H1 (cell line): ENCODE measurements at regions not wholly inside any gene's neighbourhood (a gene's known extent, or its start where the extent isn't known, plus 50 kb on each side); places are given as distances from the start of the nearest gene placed in this dataset.
"Not testable (repeated sequence)": the region's sequence is repeated elsewhere in the genome, so short reads cannot be mapped to it uniquely, and the experiment has no call there.

Source experiments
- MAFK ChIP-seq: IDR thresholded peaks from 2 replicates; pipeline ENCODE4 v1.6.1; 2012; ENCODE audit warnings: low read depth, mild to moderate bottlenecking, improper control_type of control experiment, low read length
- POLR2AphosphoS5 ChIP-seq: IDR thresholded peaks from 2 replicates; pipeline ENCODE4 v1.6.1; 2011; ENCODE audit warnings: low read depth, low read length

DNA sequence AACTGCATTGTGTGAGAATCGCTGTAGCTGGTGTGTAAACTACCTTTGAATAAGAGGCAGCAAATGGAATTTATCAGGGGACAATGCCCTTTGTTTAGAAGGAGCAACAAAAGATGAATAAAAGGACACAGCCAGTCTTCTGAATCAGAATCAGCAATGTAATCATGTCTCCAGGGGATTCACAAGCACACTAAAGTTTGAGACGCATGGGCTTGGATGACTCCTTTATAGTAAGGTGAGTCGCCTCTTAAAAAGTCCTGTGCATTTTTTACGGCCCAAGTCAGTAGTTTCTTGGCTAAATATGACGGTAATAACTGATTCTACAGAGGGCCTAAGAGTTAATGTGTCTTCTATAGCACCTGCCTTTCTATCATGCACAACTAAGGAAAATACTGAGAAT is 113.6 kb upstream of the NUDT12 start:
- not testable (repeated sequence) for TF ChIP-seq POLR2AphosphoS5, MAFK
